ENCODE measurements at regions not wholly inside any gene's neighbourhood (a gene's known extent, or its start where the extent isn't known, plus 50 kb on each side); places are given as distances from the start of the nearest gene placed in this dataset.

GRCh38 chr13:56706485-56706884 is 434.2 kb upstream of the PRR20A start:
- TF ChIP-seq LEF1 (IDR thresholded peaks at IDR 0.05; ENCODE audit: borderline replicate concordance) (no peak), PKNOX1 (IDR thresholded peaks at IDR 0.05) (no peak), ELF4 (IDR thresholded peaks at IDR 0.05) (no peak), ZNF384 (IDR thresholded peaks at IDR 0.05) (no peak), NFRKB (IDR thresholded peaks at IDR 0.05) (no peak), SP1 (IDR thresholded peaks at IDR 0.05) (no peak), TARDBP (IDR thresholded peaks at IDR 0.05) (no peak), CTBP1 (IDR thresholded peaks at IDR 0.05; ENCODE audit: borderline replicate concordance) (no peak)
